ENCODE measurements at regions not wholly inside any gene's neighbourhood (a gene's known extent, or its start where the extent isn't known, plus 50 kb on each side); places are given as distances from the start of the nearest gene placed in this dataset.

- TF ChIP-seq ZNF462 (CRISPR knock-in tag; IDR thresholded peaks at IDR 0.05) (no peak), POLR2AphosphoS5 (IDR thresholded peaks at IDR 0.05; ENCODE audit: low read depth) (no peak), CTCF (conservative IDR thresholded peaks at IDR 0.05; ENCODE audit: low read depth in 2 of 2) (no peak)
Observed at GRCh38 chr18:57890266-57890665, 87.2 kb upstream of the ATP8B1 start (continued).

- peaks cover 20% of the 10 kb centered on the region for H3K9me3 Mint-ChIP-seq
- no peak overlapping the region for H3K27ac ChIP-seq (ENCODE audit: low read depth)
- ATAC-seq (no peak), DNase-seq (ENCODE audit: low spot score) (no peak)
- no peaks in the 10 kb centered on the region for H3K79me2 ChIP-seq (replicated peaks; ENCODE audit: insufficient read depth)
- no peaks in the 10 kb centered on the region for H3K4me1 ChIP-seq (ENCODE audit: insufficient read depth)
- no peak overlapping the region for H3K4me3 ChIP-seq
- H3K27me3 Mint-ChIP-seq (ENCODE audit: insufficient read depth, low read depth, poor library complexity), result peaks cover 2% of the 10 kb centered on the region
- H3K27ac Mint-ChIP-seq, result no peak overlapping the region
- no peaks in the 10 kb centered on the region for H3K4me1 Mint-ChIP-seq
- no peak overlapping the region for H3K4me3 Mint-ChIP-seq
- H3K36me3 ChIP-seq (ENCODE audit: insufficient read depth), result no peaks in the 10 kb centered on the region; the same call in 1 of the 2 replicates
- H3K4me2 ChIP-seq, result no peak overlapping the region
- no peaks in the 10 kb centered on the region for H3K27me3 ChIP-seq (ENCODE audit: insufficient read depth)
- H4K20me1 ChIP-seq (replicated peaks; ENCODE audit: insufficient read depth), result no peaks in the 10 kb centered on the region
- 0 out of 2 replicates have a peak, but pooled peaks cover 8% of the 10 kb centered on the region for H3K9me2 ChIP-seq (ENCODE audit: insufficient read depth)
- no peaks in the 10 kb centered on the region for H3F3A ChIP-seq (replicated peaks; ENCODE audit: low read depth)
- TF ChIP-seq ZNF331 (CRISPR knock-in tag; IDR thresholded peaks at IDR 0.05; ENCODE audit: low read depth) (no peak), REST (IDR thresholded peaks at IDR 0.05; ENCODE audit: unreplicated experiment) (no peak), NANOG (IDR thresholded peaks at IDR 0.05; ENCODE audit: borderline replicate concordance) (no peak), CREB1 (CRISPR knock-in tag; IDR thresholded peaks at IDR 0.05; ENCODE audit: low read depth) (no peak), CTCF (conservative IDR thresholded peaks at IDR 0.05; ENCODE audit: low read depth in 2 of 2) (no peak), POLR2AphosphoS5 (IDR thresholded peaks at IDR 0.05; ENCODE audit: low read depth) (no peak)
- peaks cover 5% of the 10 kb centered on the region; the same call in 1 of the 3 replicates for H3K36me3 Mint-ChIP-seq (ENCODE audit: low read depth)
- no peak overlapping the region for H2AFZ ChIP-seq
Observed at GRCh38 chr18:57889841-57890240, 86.7 kb upstream of the ATP8B1 start.
